ENCODE measurements at regions not wholly inside any gene's neighbourhood (a gene's known extent, or its start where the extent isn't known, plus 50 kb on each side); places are given as distances from the start of the nearest gene placed in this dataset.

DNA sequence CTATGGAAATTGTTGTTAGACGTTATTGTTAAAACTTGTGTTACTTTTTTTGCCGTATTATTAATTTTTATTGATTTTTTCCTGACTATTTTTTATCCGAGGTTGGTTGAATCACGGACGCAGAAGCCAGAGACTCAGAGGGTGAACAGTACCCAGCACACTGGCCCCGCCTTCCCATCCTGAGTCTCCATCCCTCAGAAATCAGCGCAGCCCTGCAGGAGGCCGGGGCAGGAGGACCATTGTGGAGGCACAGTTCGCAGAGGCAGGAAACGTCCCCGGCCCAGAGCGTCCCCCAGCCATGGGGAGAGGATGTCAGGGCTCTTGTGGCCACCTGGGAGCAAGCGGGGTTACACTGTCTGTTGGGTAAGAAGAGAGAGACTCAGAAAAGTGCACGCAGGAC lies 843.0 kb downstream of the BRD1 start:
- DNase-seq (ENCODE audit: low read depth): no peak
- no peak overlapping the region for H3K4me3 ChIP-seq (ENCODE audit: low read depth, low read length)
- TF ChIP-seq, protein P1, sequence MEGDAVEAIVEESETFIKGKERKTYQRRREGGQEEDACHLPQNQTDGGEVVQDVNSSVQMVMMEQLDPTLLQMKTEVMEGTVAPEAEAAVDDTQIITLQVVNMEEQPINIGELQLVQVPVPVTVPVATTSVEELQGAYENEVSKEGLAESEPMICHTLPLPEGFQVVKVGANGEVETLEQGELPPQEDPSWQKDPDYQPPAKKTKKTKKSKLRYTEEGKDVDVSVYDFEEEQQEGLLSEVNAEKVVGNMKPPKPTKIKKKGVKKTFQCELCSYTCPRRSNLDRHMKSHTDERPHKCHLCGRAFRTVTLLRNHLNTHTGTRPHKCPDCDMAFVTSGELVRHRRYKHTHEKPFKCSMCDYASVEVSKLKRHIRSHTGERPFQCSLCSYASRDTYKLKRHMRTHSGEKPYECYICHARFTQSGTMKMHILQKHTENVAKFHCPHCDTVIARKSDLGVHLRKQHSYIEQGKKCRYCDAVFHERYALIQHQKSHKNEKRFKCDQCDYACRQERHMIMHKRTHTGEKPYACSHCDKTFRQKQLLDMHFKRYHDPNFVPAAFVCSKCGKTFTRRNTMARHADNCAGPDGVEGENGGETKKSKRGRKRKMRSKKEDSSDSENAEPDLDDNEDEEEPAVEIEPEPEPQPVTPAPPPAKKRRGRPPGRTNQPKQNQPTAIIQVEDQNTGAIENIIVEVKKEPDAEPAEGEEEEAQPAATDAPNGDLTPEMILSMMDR (IDR thresholded peaks at IDR 0.05; ENCODE audit: control insufficient read depth, extremely low read depth, insufficient read depth): no peak

- no peak for DNase-seq (ENCODE audit: low read depth)
- TF ChIP-seq, protein P1 (IDR thresholded peaks at IDR 0.05; ENCODE audit: control insufficient read depth, extremely low read depth, insufficient read depth): no peak
- H3K4me3 ChIP-seq (ENCODE audit: low read depth, low read length): no peak overlapping the region
These were observed 845.3 kb downstream of the BRD1 start for GRCh38 chr22:48982321-48982905.

- H3K4me3 ChIP-seq (ENCODE audit: low read depth, low read length): no peak overlapping the region
- no peak for DNase-seq (ENCODE audit: low read depth)
- TF ChIP-seq, protein P1 (IDR thresholded peaks at IDR 0.05; ENCODE audit: control insufficient read depth, extremely low read depth, insufficient read depth): no peak
These were observed 846.2 kb downstream of the BRD1 start for GRCh38 chr22:48981371-48982061.

- no peak overlapping the region for H3K4me3 ChIP-seq (ENCODE audit: low read depth, low read length)
- no peak for DNase-seq (ENCODE audit: low read depth)
- TF ChIP-seq, protein P1 (IDR thresholded peaks at IDR 0.05; ENCODE audit: control insufficient read depth, extremely low read depth, insufficient read depth): no peak
These were observed 846.8 kb downstream of the BRD1 start for GRCh38 chr22:48980918-48981317.

DNA sequence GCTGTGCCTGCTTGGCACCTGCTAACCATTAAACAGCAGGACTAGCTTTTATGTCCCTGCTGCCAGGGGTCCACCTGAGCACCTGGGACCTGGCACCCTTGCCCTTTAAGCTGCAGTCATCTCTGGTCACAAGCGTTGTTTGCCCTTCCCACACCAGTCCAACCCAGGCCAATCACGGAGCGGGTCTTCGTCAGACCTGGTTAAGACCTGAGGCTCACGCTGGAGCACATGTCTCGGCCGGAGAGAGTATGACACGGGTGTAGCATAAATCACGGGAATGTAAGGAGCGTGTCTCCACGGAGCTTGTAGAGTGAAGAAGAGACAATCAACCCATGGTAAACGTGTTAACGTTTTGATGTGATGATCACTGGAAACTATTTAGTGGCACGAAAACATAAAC lies 847.3 kb downstream of the BRD1 start:
- TF ChIP-seq, protein P1 (IDR thresholded peaks at IDR 0.05; ENCODE audit: control insufficient read depth, extremely low read depth, insufficient read depth): no peak
- no peak for DNase-seq (ENCODE audit: low read depth)

GRCh38 chr22:48979482-48979881 lies 848.2 kb downstream of the BRD1 start:
- no peak overlapping the region for H3K4me3 ChIP-seq (ENCODE audit: low read depth, low read length)
- DNase-seq (ENCODE audit: low read depth): no peak
- TF ChIP-seq, protein P1 (IDR thresholded peaks at IDR 0.05; ENCODE audit: control insufficient read depth, extremely low read depth, insufficient read depth): peak; percentile 24; the same call in 1 of the 2 replicates

More for the DNA sequence above, 847.3 kb downstream of the BRD1 start:
- no peak overlapping the region for H3K4me3 ChIP-seq (ENCODE audit: low read depth, low read length)
